ENCODE measurements at regions not wholly inside any gene's neighbourhood (a gene's known extent, or its start where the extent isn't known, plus 50 kb on each side); places are given as distances from the start of the nearest gene placed in this dataset.
"Not testable (repeated sequence)": the region's sequence is repeated elsewhere in the genome, so short reads cannot be mapped to it uniquely, and the experiment has no call there.

DNA sequence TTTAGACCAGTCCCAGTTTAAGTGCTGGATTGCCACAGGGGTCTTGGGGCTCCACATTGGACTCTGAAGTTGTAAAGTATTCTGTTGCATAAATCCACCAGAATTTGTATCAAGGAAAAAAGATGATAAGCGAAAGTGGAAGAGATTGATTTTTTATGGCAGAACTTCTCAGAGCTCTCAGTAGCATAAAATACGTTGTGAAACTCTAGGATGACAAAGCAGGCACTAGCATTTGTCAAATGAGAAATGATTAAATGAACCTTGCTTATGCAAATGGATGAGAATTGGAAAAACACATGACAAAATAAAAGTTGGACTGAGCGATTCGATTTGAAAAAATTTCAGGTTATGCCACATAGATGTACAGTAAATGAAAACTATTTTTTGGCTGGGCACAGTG is 253.8 kb upstream of the RAB4A start:
- DNase-seq: no peak

DNA sequence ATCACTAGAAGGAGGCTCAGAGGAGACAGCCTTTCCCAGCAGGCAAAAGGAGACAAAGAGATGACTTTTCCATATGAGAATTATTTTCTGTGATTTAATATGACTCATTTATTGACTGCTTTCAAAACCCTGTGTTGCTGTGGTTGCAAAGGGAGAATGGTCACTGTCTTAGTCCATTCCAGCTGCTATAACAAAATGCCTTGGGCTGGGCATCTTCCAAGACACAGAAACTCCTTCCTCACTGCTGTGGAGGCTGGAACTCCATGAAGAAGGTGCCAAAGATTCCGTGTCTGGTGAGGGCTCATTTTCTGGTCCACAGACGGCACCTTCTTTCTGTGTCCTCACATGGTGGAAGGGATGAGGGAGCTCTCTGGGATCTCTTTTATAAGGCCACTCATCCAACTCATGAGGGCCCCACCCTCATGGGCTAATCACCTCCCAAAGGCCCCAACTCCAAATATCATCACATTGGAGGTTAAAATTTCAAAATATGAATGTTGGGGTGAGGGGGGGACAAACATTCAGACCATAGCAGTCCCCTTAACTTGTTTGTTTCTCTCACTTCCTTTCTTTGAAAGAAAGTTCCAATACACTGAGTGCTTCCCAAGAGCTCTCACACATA is 252.1 kb upstream of the RAB4A start:
- DNase-seq: no peak

DNA sequence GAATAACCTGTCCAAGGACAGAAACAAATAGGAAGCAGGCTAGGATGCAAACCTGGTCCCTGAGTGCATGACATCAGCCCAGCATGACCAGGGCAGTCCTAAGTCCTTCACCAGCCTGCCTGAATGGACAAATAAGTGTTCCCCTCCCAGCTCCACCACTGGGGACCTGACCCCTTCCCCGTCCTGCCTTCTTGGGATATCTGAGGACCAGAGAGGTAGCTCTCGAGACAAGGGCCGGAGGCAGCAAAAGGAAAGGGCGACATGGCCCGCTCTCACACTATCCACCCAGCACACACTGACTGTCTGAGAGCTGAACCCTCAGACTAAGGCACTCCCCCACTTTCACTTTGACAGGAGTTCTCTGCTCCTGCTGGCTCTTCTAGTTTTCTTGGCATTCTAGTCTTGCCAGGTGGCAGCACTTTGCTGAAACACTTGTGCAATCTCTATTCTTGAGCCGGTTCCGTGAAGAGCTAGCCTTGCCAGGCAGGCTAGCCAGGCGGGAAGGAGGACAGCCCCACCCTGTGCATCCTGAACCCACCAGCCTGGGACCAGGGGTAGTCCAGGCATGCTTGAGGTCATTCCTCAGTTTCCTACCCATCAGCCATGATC is 251.1 kb upstream of the RAB4A start:
- DNase-seq: no peak

DNA sequence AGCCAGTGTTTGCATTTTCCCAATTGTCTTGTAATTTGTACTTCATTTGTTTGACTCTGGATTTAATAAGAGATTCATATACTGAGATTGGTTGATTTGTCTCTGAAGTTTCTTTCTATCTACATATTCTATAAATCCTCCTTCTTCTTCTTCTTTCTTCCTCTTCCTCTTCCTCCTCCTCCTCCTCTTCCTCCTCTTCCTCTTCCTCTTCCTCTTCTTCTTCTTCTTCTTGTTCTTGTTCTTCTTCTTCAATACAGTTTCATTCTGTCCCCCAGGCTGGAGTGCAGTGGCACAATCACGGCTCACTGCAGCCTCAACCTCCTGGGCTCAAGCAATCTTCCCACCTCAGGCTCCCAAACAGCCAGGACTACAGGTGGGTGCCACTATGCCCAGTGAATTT is 249.9 kb upstream of the RAB4A start:
- DNase-seq: not testable (repeated sequence)

DNA sequence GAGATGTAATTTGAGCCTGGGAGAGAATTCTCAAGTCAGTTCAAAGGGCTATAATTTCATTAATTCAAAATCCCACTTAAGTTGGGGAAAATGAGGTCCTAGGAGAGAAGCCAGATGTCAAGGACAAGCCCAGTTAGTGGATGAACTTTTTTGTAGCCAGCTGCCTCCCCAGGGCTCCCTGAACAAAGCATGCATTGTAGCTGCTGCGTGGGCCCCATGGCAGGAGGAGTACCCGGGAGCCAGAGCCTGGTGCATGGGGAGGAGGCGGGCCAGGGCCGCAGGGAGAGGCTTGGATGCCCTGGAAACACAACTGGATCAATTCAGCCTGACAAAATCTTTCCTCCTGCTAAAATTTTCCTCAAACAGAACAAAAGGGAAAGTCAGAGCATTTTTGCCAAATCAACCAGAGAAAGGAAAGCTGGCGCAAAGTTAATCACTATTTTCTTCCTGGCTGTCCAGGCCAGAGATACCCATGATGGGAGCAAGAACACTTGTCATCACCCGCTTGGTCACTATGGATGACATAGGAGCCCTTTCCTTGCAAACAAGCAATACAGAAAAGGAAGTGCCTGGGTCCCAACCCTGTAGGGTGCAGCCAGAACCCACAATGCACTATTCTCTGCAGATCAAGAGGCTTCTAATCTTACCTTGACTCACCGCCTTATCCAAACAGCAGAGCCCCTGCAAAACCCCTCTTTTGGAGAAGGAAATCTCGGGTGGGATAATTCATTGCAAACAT is 248.1 kb upstream of the RAB4A start:
- no peak for DNase-seq

DNA sequence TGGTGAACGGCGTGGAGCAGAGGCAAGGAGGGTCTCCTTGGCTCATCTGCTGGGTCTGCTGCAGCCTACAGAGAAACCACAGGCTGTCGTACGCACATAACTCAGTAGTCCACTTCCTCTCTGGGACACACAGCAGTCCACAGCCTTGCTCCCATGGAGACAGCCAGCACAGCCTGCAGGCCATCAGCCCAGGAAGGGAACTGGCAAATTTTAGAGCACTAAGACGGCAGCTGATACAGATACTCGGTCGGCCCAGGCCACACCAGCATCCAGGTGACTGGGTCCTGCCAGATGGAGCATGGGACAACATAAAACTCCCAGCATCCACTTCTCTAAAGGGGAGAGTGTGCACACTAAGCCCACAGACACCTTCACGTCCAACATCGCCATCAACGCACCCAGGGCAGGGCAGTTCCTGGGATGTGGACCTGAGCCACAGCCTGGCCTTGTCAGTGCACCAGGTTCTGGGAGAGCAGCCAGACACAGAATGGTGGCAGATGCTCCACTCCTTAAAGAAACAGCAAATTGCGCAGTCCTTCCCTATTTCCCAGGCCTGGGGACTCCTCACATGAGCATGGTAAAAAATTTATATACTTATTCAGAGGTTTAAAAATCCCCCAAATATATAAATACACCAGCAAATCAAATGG is 247.1 kb upstream of the RAB4A start:
- DNase-seq: peak; percentile 75

DNA sequence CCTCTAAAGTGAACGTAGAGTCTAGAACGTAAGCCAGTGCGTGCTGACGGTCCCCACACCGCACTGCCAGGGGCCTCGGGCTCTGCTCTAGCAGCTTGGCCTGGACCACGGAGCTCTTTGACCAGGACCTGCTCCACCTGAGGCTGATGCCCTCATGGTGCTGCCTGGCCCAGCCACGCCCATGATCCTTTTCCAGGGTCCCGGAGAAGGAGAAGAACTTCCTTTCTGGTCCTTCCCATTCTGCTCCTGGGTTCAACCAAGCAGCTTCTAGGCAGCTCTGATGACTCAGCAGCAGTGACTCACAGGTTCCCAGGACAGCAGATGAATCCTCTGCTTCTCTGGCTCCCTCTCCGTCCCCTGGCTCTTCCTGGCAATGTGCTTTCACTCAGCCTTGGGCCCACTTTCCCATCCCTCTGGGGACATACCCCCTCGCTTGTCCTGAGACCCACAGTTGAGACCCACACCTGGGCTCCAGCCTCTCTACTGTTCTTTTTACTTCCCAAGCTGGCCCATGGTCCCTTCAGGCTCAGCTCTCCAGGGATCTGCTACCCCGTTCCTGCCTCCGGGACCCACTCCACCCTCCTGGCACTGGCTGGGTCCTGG is 246.3 kb upstream of the RAB4A start:
- peak; percentile 23 for DNase-seq

DNA sequence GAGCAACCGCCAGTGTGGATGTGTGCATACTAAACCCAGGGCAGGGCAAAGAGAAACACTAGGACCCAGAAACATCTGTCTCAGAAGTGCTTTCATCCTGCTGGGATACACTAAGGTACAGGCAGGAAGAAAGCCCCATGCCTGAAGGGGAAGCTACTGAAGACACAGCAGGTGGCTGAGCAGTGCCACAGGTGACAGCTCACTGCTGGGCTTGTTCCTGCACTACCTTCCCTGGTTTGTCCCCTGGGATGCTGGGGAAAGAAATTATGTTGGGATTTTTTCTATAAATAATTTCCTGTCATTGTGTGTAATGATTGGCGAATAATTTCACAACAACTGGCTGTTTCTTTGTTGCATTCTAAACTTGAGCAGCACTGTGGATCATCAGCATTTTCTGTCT is 245.3 kb upstream of the RAB4A start:
- no peak for DNase-seq

DNA sequence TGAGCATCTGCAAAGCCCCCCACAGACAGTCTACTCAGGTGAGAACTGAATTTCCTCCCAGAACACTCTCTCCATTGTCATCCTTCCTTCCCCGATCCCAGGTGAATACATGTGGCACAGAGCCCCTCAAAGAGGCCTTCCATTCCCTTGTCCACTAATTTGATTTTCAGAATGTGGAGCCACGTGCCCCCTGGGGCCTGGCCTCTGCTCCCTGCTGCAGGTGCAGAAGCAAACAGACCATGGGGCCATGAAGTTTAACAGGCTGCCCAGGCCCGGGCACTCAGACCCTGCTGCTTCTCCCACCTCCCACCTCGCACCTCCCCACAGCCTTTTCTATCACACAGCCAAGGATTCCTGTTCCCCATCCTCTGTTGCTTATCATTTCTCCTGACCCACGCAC is 243.8 kb upstream of the RAB4A start:
- no peak for DNase-seq

DNA sequence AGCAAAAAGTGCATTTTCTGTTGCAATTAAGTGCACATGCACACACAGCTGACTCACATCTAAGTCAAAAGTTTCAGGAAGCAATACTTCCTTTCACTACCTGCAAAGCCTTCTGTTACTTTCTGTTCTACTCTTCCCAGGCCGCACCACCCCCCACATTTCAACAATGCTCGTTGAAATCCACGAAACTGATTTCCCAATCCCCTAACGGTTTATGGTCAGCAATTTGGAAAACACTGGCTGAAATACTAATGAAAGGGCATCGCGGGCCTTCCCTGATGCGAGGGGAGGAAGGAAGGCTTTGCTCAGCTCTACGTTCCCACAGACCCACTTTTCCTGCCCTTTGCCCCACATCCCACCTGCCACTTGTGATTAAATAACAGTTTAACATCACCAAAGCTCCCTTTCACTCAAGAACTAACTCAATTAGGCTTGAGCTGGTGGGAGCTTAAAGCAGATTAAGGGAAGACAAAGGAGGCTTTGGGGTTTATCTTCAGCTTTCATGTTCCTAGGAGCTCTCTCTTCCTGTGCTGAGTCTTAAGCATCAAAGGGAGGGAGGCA is 243.2 kb upstream of the RAB4A start:
- DNase-seq: peak; percentile 44

DNA sequence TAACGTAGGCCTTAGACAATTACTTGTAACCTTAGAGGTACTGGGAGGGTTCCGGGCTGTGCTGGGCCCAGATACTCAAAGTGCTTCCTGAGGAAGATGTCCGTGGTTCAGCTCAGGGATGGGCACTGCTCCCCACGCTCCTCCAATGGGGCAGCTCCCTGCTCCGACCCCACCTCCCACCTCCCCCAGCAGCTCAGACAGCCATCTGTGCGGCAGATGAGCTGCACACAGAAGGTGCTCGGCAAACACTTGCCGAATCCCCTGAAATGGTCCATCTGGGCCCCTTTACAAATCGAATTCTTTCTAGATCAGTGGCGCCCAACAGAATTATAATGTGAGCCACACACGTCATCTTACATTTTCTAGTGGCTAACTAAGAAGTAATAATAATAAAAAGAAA is 242.4 kb upstream of the RAB4A start:
- DNase-seq: no peak

DNA sequence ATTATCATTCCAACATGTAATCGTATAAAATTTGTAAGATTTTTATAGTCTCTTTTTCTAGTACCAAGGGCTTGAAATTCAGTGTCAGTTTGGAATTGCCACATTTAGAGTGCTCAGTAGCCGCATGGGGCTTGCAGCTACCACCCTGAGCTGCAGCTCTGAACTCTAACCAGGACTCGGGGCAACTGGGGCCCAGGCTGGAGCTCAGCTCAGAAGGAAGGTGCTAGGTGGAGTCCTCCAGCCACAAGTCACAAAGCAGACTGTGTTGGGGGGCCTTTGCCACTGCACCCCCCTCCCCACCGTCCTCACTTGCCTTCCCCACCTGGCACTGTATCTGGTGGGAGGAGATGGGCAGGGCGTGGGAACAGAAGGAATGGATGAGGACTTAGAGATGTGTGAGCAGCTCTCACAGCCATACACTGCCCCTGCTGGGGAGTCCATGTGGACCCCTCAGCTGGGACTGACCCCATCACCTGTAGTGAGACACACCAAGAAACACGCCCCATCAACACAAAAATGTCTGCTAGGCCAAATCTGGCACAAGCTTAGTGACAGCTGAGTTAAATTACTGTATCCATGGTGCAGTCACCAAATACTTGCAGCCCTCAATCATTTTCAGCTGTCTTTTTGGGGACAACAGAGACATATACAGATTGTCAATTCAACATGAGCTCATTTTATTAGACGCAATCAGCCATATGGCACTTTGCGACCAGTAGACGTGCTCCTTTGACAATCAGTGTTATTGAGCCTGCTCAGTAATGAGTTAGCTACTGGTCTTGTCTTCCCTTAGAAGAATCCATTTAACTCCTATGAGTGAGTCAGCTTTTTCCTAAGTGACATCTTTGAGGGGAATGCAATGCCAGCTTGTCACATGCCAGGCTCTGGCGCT is 241.7 kb upstream of the RAB4A start:
- no peak for DNase-seq

DNA sequence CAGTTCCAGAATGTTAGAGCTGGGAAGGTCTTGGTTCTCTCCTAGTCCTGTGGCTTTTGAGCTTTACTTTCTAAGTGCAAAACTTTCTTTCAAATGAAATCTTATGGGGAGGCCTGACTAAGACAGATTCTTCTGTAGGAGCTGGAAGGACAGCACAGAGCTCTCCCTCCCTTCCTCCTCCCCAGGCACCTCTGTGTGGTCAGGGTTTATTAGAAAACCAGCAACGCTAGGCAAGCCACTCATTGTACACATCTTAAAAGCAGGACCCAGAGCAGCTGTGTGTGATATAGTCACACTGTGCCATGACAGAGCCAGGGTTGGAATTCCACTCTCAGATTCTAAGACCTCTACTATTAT is 241.1 kb upstream of the RAB4A start:
- no peak for DNase-seq

DNA sequence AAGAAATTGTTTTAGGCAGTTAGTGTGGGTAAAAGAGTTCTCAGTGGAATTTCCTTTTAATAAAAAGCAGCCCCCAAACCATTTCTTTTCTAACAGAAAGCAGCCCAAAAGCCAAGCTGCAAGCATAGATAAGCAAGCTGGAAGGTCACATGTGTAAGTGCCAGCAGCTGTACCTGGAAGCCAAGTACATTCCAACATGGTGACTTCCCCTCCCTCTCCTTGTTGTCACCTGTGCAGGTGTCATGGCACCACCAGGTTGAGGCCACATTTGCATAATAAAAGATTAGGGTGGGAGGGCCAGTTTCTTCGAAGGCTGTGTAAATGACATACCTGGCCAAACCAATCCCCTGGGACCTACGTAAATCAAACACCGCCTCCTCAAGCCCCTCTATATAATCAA is 240.3 kb upstream of the RAB4A start:
- no peak for DNase-seq

DNA sequence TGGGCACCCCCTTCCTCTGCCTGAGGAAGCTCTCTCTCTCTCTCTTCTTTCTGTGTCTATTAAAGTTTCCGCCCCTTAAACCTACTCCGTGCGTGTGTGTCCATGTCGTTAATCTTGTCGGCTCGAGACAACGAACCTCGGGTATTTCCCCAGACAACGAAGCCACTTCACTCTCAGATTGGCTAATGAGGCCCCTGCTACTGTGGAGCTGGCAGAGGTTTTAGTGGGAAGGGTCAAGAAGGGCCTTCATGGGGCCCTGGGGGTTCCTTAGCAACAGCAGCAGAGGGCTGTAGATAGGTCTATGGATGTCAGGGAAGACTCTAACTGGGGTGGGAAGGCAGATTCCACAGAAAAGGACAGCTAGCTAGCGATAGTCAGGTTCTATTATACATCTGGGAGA is 239.8 kb upstream of the RAB4A start:
- DNase-seq: no peak

DNA sequence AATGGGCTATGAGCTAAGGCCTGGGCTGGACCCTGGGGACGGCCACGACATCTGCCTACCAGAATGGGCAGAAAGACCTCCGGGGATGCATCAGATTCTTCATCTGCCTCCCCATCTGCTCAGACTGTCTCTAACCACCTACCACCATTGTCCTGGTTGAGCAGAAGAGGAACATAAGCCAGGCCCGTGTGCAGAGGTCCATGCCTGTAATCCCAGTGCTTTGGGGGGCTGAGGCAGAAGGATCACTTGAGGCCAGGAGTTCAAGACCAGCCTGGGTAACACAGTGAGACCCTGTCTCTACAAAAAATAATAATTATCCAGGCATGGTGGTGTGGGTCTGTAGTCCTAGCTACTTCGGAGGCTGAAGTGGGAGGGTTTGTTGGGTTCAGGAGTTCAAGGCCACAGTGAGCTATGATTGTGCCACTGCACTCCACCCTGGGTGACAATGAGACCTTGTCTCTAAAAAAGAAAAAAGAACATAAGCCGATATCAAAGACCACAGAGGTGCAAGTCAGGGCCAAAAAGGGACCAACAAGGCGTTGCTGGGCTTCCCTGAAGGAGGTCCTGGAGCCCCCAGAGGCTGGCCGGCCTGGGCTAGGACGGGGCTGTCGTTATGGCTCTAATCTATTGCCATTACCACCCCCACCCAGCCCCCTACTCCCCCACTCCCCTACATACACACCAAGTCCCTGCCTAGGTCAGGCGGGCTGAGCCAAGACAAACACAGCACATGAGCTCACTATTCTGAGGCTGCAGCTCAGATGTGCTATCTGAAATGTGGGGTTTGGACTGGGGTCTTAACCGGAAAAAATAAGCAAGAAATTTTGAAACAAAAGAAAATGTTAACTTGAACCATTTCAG is 239.2 kb upstream of the RAB4A start:
- no peak for DNase-seq

DNA sequence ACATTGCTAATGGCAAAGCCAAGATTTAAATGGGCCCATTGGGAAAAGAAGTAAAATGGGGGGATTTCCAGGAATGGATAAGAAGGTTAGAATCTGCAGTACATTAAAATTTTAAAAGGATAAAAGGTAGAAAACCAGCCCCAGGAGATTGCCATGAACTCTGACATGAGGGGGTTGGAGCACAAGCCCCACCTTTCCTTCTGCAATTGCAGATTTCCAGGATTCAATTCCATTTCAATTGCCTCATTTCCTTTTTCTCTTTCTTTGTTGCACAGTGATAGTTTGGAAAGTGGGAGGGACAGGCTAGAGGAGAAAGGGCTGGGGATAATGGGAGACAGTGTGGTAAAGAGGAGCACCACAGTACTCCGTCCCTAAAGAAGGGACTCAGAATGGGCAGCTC is 238.5 kb upstream of the RAB4A start:
- no peak for DNase-seq

DNA sequence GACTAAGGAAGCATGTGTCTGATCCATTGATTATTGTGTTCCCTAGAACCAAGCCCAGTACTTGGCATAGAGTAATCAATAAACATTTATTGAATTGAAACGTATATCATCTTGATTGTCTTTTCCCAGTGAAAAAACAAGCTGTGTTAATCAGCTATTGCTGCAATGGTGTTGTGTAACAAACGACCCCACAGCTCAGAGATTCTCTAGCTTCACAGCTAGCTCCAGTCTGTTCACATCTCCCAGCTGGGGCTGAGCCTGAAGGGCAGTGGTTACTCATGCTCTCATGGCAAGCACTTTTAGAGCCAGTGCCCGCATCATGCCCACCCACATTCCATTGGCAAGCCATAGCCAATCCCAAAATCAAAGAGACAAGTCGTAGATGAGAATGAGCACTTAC is 237.4 kb upstream of the RAB4A start:
- no peak for DNase-seq

DNA sequence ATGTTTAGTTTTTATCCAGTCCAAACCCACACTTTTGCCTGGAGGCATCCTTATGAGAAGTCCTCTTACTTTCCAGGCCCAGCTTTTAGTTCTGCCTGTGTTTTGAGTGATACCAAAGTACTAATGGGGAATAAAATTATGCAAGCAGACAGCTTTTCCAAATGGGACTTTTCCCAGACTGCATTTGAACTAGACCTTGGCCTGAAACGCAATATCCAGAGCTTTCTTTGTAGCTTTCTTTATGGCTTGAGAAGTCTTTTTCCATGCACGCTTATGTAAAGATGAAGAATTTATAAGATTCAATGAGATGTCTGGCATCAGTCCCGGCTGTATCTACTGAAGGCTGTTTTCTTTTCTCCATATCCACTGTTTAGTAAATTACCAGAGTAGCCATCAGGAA is 236.6 kb upstream of the RAB4A start:
- DNase-seq: no peak

DNA sequence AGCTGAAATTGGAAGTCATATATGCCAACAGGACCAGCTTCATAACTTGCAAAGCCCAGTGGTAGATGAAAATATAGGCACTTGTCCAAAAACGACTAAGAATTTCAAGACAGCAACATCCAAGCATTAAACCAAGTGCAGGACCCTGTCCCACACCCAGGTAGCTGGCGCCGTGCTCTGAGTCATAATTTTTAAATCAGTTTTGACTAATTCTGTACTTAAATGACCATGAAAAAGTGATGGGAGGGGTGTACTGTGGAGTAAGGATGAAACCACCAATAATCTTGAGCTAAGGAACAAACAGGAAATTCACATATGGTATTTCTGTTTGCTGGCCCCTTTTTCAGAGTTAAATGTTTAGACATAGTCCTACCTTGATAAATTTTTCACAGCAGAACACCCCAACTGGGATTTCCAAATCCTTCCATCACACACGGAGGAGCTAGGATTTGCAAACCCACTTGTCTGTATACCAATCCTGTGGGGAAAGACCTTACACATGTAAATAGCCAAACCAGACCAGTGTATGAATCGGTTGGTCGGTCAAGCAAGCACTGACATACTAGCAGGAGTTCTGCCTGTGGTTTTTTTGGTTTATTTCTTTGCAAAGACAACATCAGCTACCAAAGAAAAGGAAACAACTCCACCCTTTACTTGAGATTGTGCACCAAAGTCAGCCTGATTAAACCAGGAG is 235.7 kb upstream of the RAB4A start:
- no peak for DNase-seq

DNA sequence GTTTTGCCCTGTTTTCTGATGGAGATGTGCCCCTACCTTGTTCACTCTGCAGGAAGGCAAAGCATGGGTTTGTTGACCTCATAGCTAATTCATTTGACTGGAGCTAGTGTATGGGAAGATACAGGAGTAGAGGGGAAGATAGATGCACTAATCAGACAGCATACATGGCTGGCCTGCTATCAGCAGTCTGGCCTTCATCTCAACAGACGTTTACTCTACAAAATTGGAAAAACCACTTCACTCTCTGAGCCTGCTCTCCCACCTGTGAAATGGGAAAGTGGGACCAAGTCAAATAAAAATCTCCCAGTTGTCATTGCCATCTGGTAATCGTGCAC is 235.2 kb upstream of the RAB4A start:
- no peak for DNase-seq
